ENCODE measurements at regions not wholly inside any gene's neighbourhood (a gene's known extent, or its start where the extent isn't known, plus 50 kb on each side); places are given as distances from the start of the nearest gene placed in this dataset.
"Not testable (repeated sequence)": the region's sequence is repeated elsewhere in the genome, so short reads cannot be mapped to it uniquely, and the experiment has no call there.

- DNase-seq = peak; percentile 28
These were observed 273.3 kb downstream of the NSUN3 start for GRCh38 chr3:94336046-94336753.

GRCh38 chr3:94345101-94345500, 282.2 kb downstream of the NSUN3 start:
- no peak for DNase-seq

GRCh38 chr3:94349310-94349878, 286.5 kb downstream of the NSUN3 start:
- no peak for DNase-seq

- no peak for DNase-seq
These were observed 293.7 kb downstream of the NSUN3 start for GRCh38 chr3:94356581-94356980.

- DNase-seq = no peak
These were observed 297.1 kb downstream of the NSUN3 start for GRCh38 chr3:94359996-94360395.

- DNase-seq = no peak
These were observed 298.1 kb downstream of the NSUN3 start for GRCh38 chr3:94360987-94361386.

GRCh38 chr3:94362393-94362792, 299.5 kb downstream of the NSUN3 start:
- DNase-seq = no peak

- DNase-seq = no peak
These were observed 302.1 kb downstream of the NSUN3 start for GRCh38 chr3:94365006-94365405.

GRCh38 chr3:94372026-94372425, 309.2 kb downstream of the NSUN3 start:
- no peak for DNase-seq

GRCh38 chr3:94373456-94373855, 310.6 kb downstream of the NSUN3 start:
- DNase-seq = peak; percentile 34

GRCh38 chr3:94374439-94375161, 311.7 kb downstream of the NSUN3 start:
- DNase-seq = no peak

- not testable (repeated sequence) for DNase-seq
These were observed 314.3 kb downstream of the NSUN3 start for GRCh38 chr3:94377123-94377696.

- DNase-seq = not testable (repeated sequence)
These were observed 315.0 kb downstream of the NSUN3 start for GRCh38 chr3:94377863-94378262.

GRCh38 chr3:94378322-94378721, 315.5 kb downstream of the NSUN3 start:
- DNase-seq = no peak

- DNase-seq = no peak
These were observed 316.4 kb downstream of the NSUN3 start for GRCh38 chr3:94379264-94379663.

- no peak for DNase-seq
These were observed 332.0 kb downstream of the NSUN3 start for GRCh38 chr3:94394885-94395284.

GRCh38 chr3:94395851-94396250, 333.0 kb downstream of the NSUN3 start:
- no peak for DNase-seq

GRCh38 chr3:94398036-94398435, 335.2 kb downstream of the NSUN3 start:
- DNase-seq = no peak

GRCh38 chr3:94401466-94401865, 338.6 kb downstream of the NSUN3 start:
- DNase-seq = no peak

- no peak for DNase-seq
These were observed 339.3 kb downstream of the NSUN3 start for GRCh38 chr3:94402126-94402525.

GRCh38 chr3:94405258-94406035, 342.6 kb downstream of the NSUN3 start:
- no peak for DNase-seq

GRCh38 chr3:94406595-94406994, 343.7 kb downstream of the NSUN3 start:
- DNase-seq = no peak

- not testable (repeated sequence) for DNase-seq
These were observed 350.1 kb downstream of the NSUN3 start for GRCh38 chr3:94412936-94413335.
